ENCODE measurements at regions not wholly inside any gene's neighbourhood (a gene's known extent, or its start where the extent isn't known, plus 50 kb on each side); places are given as distances from the start of the nearest gene placed in this dataset.

GRCh38 chr1:234550341-234551031 lies 59.5 kb downstream of the IRF2BP2 start:
- TF ChIP-seq CTCF (IDR thresholded peaks at IDR 0.05; ENCODE audit: low read depth, low read length) (no peak), MAX (IDR thresholded peaks at IDR 0.05; ENCODE audit: low read depth, low read length) (no peak), POLR2A (IDR thresholded peaks at IDR 0.05; ENCODE audit: extremely low read depth, insufficient read length) (no peak), MYC (IDR thresholded peaks at IDR 0.05; ENCODE audit: low read depth, low read length) (no peak)
